GM21381 (cell line): ENCODE measurements at regions not wholly inside any gene's neighbourhood (a gene's known extent, or its start where the extent isn't known, plus 50 kb on each side); places are given as distances from the start of the nearest gene placed in this dataset.
"Not testable (repeated sequence)": the region's sequence is repeated elsewhere in the genome, so short reads cannot be mapped to it uniquely, and the experiment has no call there.

Experiments used
- ATAC-seq: cut with Tn5 transposase; IDR thresholded peaks from one replicate; pipeline ENCODE4 v1.9.1; 2021; ENCODE audit warnings: mild to moderate bottlenecking, moderate library complexity; ENCODE audit not compliant: unreplicated experiment

GRCh38 chr5:135143682-135144081, 109.7 kb upstream of the PITX1 start:
- not testable (repeated sequence) for ATAC-seq

GRCh38 chr5:135141303-135142268, 107.6 kb upstream of the PITX1 start:
- no peak for ATAC-seq

GRCh38 chr5:135140446-135141204, 106.6 kb upstream of the PITX1 start:
- ATAC-seq: no peak

GRCh38 chr5:135139381-135140134, 105.5 kb upstream of the PITX1 start:
- no peak for ATAC-seq

- no peak for ATAC-seq
These were observed 104.3 kb upstream of the PITX1 start for GRCh38 chr5:135138116-135138850.

GRCh38 chr5:135137146-135137915, 103.3 kb upstream of the PITX1 start:
- ATAC-seq: no peak

GRCh38 chr5:135136546-135136945, 102.5 kb upstream of the PITX1 start:
- no peak for ATAC-seq

- no peak for ATAC-seq
These were observed 101.7 kb upstream of the PITX1 start for GRCh38 chr5:135135530-135136226.

GRCh38 chr5:135134691-135135381, 100.8 kb upstream of the PITX1 start:
- no peak for ATAC-seq

- ATAC-seq: no peak
These were observed 99.9 kb upstream of the PITX1 start for GRCh38 chr5:135133698-135134515.

- no peak for ATAC-seq
These were observed 99.2 kb upstream of the PITX1 start for GRCh38 chr5:135133181-135133580.

GRCh38 chr5:135131801-135132680, 98.0 kb upstream of the PITX1 start:
- ATAC-seq: no peak

GRCh38 chr5:135130261-135131215, 96.5 kb upstream of the PITX1 start:
- ATAC-seq: no peak

GRCh38 chr5:135129307-135129706, 95.3 kb upstream of the PITX1 start:
- ATAC-seq: no peak

- no peak for ATAC-seq
These were observed 94.3 kb upstream of the PITX1 start for GRCh38 chr5:135128361-135128760.
